Neural cell (in vitro differentiated cells): ENCODE measurements at regions not wholly inside any gene's neighbourhood (a gene's known extent, or its start where the extent isn't known, plus 50 kb on each side); places are given as distances from the start of the nearest gene placed in this dataset.

Experiments
- EP300 ChIP-seq: fragments of 450-650 bp; conservative IDR thresholded peaks from 2 replicates; pipeline ENCODE4 v1.6.1; 2014; ENCODE audit warnings: antibody characterized with exemption, mild to moderate bottlenecking, moderate library complexity; ENCODE audit not compliant: poor library complexity, severe bottlenecking
- EZH2 ChIP-seq: fragments of 200-600, 300-800 bp; shearing (Covaris generic), sonication (generic); IDR thresholded peaks from 2 replicates; pipeline ENCODE4 v1.6.1; 2014; ENCODE audit warnings: antibody characterized with exemption, low read length, borderline replicate concordance, mild to moderate bottlenecking; ENCODE audit not compliant: insufficient read depth, poor library complexity, severe bottlenecking
- POLR2AphosphoS5 ChIP-seq: IDR thresholded peaks from 2 replicates; pipeline ENCODE4 v1.6.1; 2012
- SMC3 ChIP-seq: fragments of 450-650 bp; conservative IDR thresholded peaks from 2 replicates; pipeline ENCODE4 v1.6.1; 2014; ENCODE audit warnings: antibody characterized with exemption, mild to moderate bottlenecking, moderate library complexity; ENCODE audit not compliant: poor library complexity
- TAF1 ChIP-seq: IDR thresholded peaks from 2 replicates; pipeline ENCODE4 v1.6.1; 2012; ENCODE audit warnings: low read depth
- TF ChIP-seq, protein P1 (sequence below): fragments of 450-650 bp; IDR thresholded peaks from 2 replicates; pipeline ENCODE4 v1.5.1; 2014; ENCODE audit warnings: antibody characterized with exemption, mild to moderate bottlenecking, moderate library complexity; ENCODE audit not compliant: poor library complexity, severe bottlenecking

DNA sequence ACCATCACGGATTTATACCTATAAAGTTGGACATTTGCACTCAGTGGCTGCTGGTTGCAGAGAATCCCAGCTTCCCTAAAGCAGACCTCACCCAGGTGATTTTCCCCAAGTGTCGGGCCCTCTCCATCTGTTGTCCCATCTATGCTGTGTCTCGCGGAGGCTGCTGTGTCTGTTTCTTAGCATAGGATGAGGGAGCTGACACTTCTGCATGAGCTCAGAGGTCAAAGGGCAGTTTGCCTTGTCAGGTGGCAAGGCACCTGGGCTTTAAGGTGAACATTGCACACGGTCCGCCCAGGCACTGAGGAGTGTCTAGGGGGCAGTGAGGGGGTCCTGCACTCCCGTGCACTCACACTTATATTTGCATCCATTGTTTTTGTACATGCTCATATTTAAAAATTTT lies 151.6 kb downstream of the ZIC5 start:
- TF ChIP-seq, protein P1, sequence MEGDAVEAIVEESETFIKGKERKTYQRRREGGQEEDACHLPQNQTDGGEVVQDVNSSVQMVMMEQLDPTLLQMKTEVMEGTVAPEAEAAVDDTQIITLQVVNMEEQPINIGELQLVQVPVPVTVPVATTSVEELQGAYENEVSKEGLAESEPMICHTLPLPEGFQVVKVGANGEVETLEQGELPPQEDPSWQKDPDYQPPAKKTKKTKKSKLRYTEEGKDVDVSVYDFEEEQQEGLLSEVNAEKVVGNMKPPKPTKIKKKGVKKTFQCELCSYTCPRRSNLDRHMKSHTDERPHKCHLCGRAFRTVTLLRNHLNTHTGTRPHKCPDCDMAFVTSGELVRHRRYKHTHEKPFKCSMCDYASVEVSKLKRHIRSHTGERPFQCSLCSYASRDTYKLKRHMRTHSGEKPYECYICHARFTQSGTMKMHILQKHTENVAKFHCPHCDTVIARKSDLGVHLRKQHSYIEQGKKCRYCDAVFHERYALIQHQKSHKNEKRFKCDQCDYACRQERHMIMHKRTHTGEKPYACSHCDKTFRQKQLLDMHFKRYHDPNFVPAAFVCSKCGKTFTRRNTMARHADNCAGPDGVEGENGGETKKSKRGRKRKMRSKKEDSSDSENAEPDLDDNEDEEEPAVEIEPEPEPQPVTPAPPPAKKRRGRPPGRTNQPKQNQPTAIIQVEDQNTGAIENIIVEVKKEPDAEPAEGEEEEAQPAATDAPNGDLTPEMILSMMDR: no peak
- no peak for TF ChIP-seq POLR2AphosphoS5
- no peak for TF ChIP-seq EZH2
- TF ChIP-seq EP300: no peak
- TF ChIP-seq SMC3: no peak
- TF ChIP-seq TAF1: no peak
